ENCODE measurements at regions not wholly inside any gene's neighbourhood (a gene's known extent, or its start where the extent isn't known, plus 50 kb on each side); places are given as distances from the start of the nearest gene placed in this dataset.

DNA sequence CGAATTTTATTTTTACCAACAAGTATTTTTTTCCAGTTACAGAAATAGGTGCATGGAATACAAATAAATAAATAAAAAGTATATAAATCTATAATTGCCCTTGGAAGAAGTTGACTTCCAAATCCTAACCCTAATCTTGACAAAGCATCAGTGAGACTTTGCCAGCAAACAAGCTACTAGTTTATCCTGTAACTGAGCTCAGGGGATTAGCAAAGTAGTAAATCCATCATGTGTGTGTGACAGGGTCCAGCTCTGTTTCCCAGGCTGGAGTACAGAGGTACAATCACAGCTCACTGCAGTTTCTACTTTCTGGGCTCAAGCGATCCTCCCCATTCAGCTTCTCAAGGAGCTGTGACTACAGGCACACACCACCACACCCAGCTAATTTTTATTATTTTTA lies 948.0 kb upstream of the CNTNAP5 start:
- peaks cover 5% of the 10 kb centered on the region; the same call in 1 of the 2 replicates for H3K9me2 ChIP-seq (ENCODE audit: insufficient read depth)
- no peak overlapping the region for H2AFZ ChIP-seq
- no peak overlapping the region for H3K4me2 ChIP-seq
- H3K4me3 ChIP-seq: no peak overlapping the region
- H4K20me1 ChIP-seq (ENCODE audit: insufficient read depth): no peaks in the 10 kb centered on the region
- ChIA-PET POLR2A (ENCODE audit: unreplicated experiment) (no interaction called here), CTCF (no interaction called here)
- H3K79me2 ChIP-seq (ENCODE audit: low read depth): no peaks in the 10 kb centered on the region
- DNase-seq: no peak
- intact Hi-C loops (cut with micrococcal nuclease; ENCODE audit: unreplicated experiment): no loop called here
- no TSS peak for BruUV-seq (replicated peaks)
- no peak overlapping the region for H3K27ac ChIP-seq
- H3K27me3 ChIP-seq (ENCODE audit: insufficient read depth, low read depth): no peaks in the 10 kb centered on the region
- H3K9me3 ChIP-seq (ENCODE audit: insufficient read depth, low read depth): peaks cover 8% of the 10 kb centered on the region
- no peaks in the 10 kb centered on the region for H3K36me3 ChIP-seq (ENCODE audit: low read depth)
- H3F3A ChIP-seq (ENCODE audit: insufficient read depth, low read depth): no peaks in the 10 kb centered on the region
- no peaks in the 10 kb centered on the region; the same call in 1 of the 2 replicates for H3K4me1 ChIP-seq (replicated peaks; ENCODE audit: insufficient read depth)
- TF ChIP-seq EZH2 (IDR thresholded peaks at IDR 0.05; ENCODE audit: low read depth): no peak
- TF ChIP-seq, protein P1, sequence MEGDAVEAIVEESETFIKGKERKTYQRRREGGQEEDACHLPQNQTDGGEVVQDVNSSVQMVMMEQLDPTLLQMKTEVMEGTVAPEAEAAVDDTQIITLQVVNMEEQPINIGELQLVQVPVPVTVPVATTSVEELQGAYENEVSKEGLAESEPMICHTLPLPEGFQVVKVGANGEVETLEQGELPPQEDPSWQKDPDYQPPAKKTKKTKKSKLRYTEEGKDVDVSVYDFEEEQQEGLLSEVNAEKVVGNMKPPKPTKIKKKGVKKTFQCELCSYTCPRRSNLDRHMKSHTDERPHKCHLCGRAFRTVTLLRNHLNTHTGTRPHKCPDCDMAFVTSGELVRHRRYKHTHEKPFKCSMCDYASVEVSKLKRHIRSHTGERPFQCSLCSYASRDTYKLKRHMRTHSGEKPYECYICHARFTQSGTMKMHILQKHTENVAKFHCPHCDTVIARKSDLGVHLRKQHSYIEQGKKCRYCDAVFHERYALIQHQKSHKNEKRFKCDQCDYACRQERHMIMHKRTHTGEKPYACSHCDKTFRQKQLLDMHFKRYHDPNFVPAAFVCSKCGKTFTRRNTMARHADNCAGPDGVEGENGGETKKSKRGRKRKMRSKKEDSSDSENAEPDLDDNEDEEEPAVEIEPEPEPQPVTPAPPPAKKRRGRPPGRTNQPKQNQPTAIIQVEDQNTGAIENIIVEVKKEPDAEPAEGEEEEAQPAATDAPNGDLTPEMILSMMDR (conservative IDR thresholded peaks at IDR 0.05): no peak

GRCh38 chr2:123080331-123080730 lies 944.8 kb upstream of the CNTNAP5 start:
- ChIA-PET POLR2A (ENCODE audit: unreplicated experiment) (no interaction called here), CTCF (no interaction called here)
- BruUV-seq (replicated peaks): no TSS peak
- Histone ChIP-seq H3K9me2 (ENCODE audit: insufficient read depth) (peaks cover 5% of the 10 kb centered on the region; the same call in 1 of the 2 replicates), H3K27me3 (ENCODE audit: insufficient read depth, low read depth) (no peaks in the 10 kb centered on the region), H3K4me1 (replicated peaks; ENCODE audit: insufficient read depth) (no peaks in the 10 kb centered on the region; the same call in 1 of the 2 replicates), H3K4me2 (peak overlapping the region; percentile 26), H3K36me3 (ENCODE audit: low read depth) (no peaks in the 10 kb centered on the region), H3K9me3 (ENCODE audit: insufficient read depth, low read depth) (peaks cover 8% of the 10 kb centered on the region), H4K20me1 (ENCODE audit: insufficient read depth) (no peaks in the 10 kb centered on the region), H3K27ac (0 out of 2 replicates have a peak overlapping the region, but pooled peaks have one; percentile 15), H2AFZ (no peak overlapping the region), H3K4me3 (no peak overlapping the region), H3K79me2 (ENCODE audit: low read depth) (no peaks in the 10 kb centered on the region), H3F3A (ENCODE audit: insufficient read depth, low read depth) (no peaks in the 10 kb centered on the region)
- DNase-seq: no peak
- intact Hi-C loops (cut with micrococcal nuclease; ENCODE audit: unreplicated experiment): no loop called here
- TF ChIP-seq, protein P1 (conservative IDR thresholded peaks at IDR 0.05): no peak
- TF ChIP-seq EZH2 (IDR thresholded peaks at IDR 0.05; ENCODE audit: low read depth): no peak

DNA sequence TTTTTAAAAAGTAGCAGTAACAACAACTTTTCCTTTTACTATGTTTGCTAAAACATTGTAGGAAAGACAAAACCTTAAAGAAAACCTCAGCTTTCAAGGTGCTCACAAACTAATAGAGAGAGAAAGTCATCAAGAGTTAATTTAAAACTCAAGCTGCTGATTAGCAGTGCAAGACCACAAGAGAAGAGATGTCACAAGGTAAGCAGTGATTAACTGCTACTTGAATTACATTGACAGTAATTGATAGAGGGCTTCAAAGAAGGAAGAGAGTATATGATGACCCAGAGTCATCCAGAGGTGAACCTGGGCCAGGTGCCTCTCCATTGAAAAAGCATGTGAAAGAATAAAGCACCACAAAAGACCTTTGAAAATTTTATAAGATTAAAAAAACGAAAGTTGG lies 939.6 kb upstream of the CNTNAP5 start:
- DNase-seq: no peak

More for the DNA sequence above, 939.6 kb upstream of the CNTNAP5 start:
- H3K9me3 ChIP-seq (ENCODE audit: insufficient read depth, low read depth): peaks cover 4% of the 10 kb centered on the region
- no peaks in the 10 kb centered on the region for H3F3A ChIP-seq (ENCODE audit: insufficient read depth, low read depth)
- CTCF ChIA-PET: no interaction called here
- POLR2A ChIA-PET (ENCODE audit: unreplicated experiment): no interaction called here
- no peaks in the 10 kb centered on the region for H3K27me3 ChIP-seq (ENCODE audit: insufficient read depth, low read depth)
- H3K36me3 ChIP-seq (ENCODE audit: low read depth): no peaks in the 10 kb centered on the region
- no peaks in the 10 kb centered on the region for H4K20me1 ChIP-seq (ENCODE audit: insufficient read depth)
- H3K79me2 ChIP-seq (ENCODE audit: low read depth): no peaks in the 10 kb centered on the region
- H2AFZ ChIP-seq: 0 out of 2 replicates have a peak overlapping the region, but pooled peaks have one; percentile 31
- no peak overlapping the region for H3K4me2 ChIP-seq
- TF ChIP-seq EZH2 (IDR thresholded peaks at IDR 0.05; ENCODE audit: low read depth): no peak
- TF ChIP-seq, protein P1 (conservative IDR thresholded peaks at IDR 0.05): no peak
- no peak overlapping the region for H3K27ac ChIP-seq
- no TSS peak for BruUV-seq (replicated peaks)
- no peaks in the 10 kb centered on the region; the same call in 1 of the 2 replicates for H3K4me1 ChIP-seq (replicated peaks; ENCODE audit: insufficient read depth)
- intact Hi-C loops (cut with micrococcal nuclease; ENCODE audit: unreplicated experiment): no loop called here
- H3K9me2 ChIP-seq (ENCODE audit: insufficient read depth): no peaks in the 10 kb centered on the region
- H3K4me3 ChIP-seq: no peak overlapping the region

Data from PC-9 (cell line).